ENCODE measurements at regions not wholly inside any gene's neighbourhood (a gene's known extent, or its start where the extent isn't known, plus 50 kb on each side); places are given as distances from the start of the nearest gene placed in this dataset.

GRCh38 chr10:118534136-118534535, 61.3 kb downstream of the PRLHR start:
- H3K4me1 Mint-ChIP-seq: no peaks in the 10 kb centered on the region

More at GRCh38 chr10:118534136-118534535, 61.3 kb downstream of the PRLHR start:
- DNase-seq: no peak
- no CpG with 5 or more reads among the region's 3 CpGs for WGBS (ENCODE audit: extremely low coverage, insufficient read length, low lambda C conversion rate)
- H3K4me1 ChIP-seq (ENCODE audit: insufficient read depth, low read length): no peaks in the 10 kb centered on the region
- H3K9me3 ChIP-seq (ENCODE audit: control insufficient read depth, low read depth, low read length): no peaks in the 10 kb centered on the region
- Mint-ChIP-seq H3K27ac (no peak overlapping the region; a peak in 1 of 7 replicates), H3K9me3 (peaks cover 3 to 7% of the 10 kb centered on the region in 2 experiments; a peak in 4 of 5 replicates), H3K27me3 (ENCODE audit: low read depth) (no peaks in the 10 kb centered on the region), H3K36me3 (ENCODE audit: insufficient read depth in 1 of 3, low read depth in 3 of 3) (peaks cover 0 to 2% (median 0%) of the 10 kb centered on the region in 3 experiments; a peak in 1 of 7 replicates), H3K4me3 (no peak overlapping the region)
- no peak overlapping the region for H3K4ac ChIP-seq (ENCODE audit: low read depth, low read length)
- no peak overlapping the region for H3K9ac ChIP-seq (ENCODE audit: extremely low read depth, insufficient read length, low read length)
- no peak overlapping the region for H2BK20ac ChIP-seq (ENCODE audit: low read depth, low read length, poor library complexity, severe bottlenecking)
- H3K23ac ChIP-seq (ENCODE audit: insufficient read length, low read depth, low read length): no peak overlapping the region
- no peak overlapping the region for H4K8ac ChIP-seq (replicated peaks; ENCODE audit: insufficient read length, low read depth, low read length)
- H2AFZ ChIP-seq (ENCODE audit: low read length): no peak overlapping the region
- no peak overlapping the region for H4K91ac ChIP-seq (ENCODE audit: insufficient read length, low read depth, low read length)
- H2BK12ac ChIP-seq (ENCODE audit: insufficient read length, low read depth, low read length): no peak overlapping the region
- H3K27ac ChIP-seq (ENCODE audit: insufficient read length, low read depth, low read length): no peak overlapping the region
- no peaks in the 10 kb centered on the region for H4K20me1 ChIP-seq (ENCODE audit: control insufficient read depth, insufficient read depth, insufficient read length)
- H3K4me2 ChIP-seq (ENCODE audit: insufficient read depth, insufficient read length, low read length): no peak overlapping the region
- H3K14ac ChIP-seq (ENCODE audit: insufficient read depth, low read length): no peak overlapping the region
- H3K79me2 ChIP-seq (ENCODE audit: insufficient read depth, low read length): no peaks in the 10 kb centered on the region
- no peak overlapping the region for H4K5ac ChIP-seq (ENCODE audit: insufficient read length, low read depth, low read length)
- no peak overlapping the region for H2BK15ac ChIP-seq (ENCODE audit: low read depth, low read length)
- H2BK5ac ChIP-seq (ENCODE audit: insufficient read length, low read length): no peak overlapping the region
- no peak overlapping the region for H3K18ac ChIP-seq (ENCODE audit: insufficient read length, low read depth, low read length)
- no peak for TF ChIP-seq CTCF (conservative IDR thresholded peaks at IDR 0.05)
- H3K56ac ChIP-seq (ENCODE audit: insufficient read length, low read depth, low read length): no peak overlapping the region
- H3T11ph ChIP-seq (ENCODE audit: low read length): no peak overlapping the region
- H2AK5ac ChIP-seq (ENCODE audit: insufficient read length, low read length): no peak overlapping the region
- H2BK120ac ChIP-seq (ENCODE audit: low read depth, low read length, poor library complexity, severe bottlenecking): no peak overlapping the region
- H3K79me1 ChIP-seq (ENCODE audit: insufficient read depth, low read depth, low read length, poor library complexity, severe bottlenecking): no peaks in the 10 kb centered on the region
- H3K27me3 ChIP-seq (ENCODE audit: insufficient read depth, low read length): no peaks in the 10 kb centered on the region
- H3K23me2 ChIP-seq (ENCODE audit: insufficient read length, low read depth, low read length, poor library complexity, severe bottlenecking): no peaks in the 10 kb centered on the region
